Mesenchymal stem cell (in vitro differentiated cells and primary cell): ENCODE measurements at regions not wholly inside any gene's neighbourhood (a gene's known extent, or its start where the extent isn't known, plus 50 kb on each side); places are given as distances from the start of the nearest gene placed in this dataset.

ENCODE experiments used
- DNase-seq: peaks from one replicate; pipeline ENCODE4 v3.0.0-alpha.2; 2013
- H2AFZ ChIP-seq: one replicate; pipeline ENCODE4 v1.6.1; 2013; ENCODE audit warnings: low read depth, mild to moderate bottlenecking, control low read depth, inconsistent platforms, low read length, moderate library complexity
- H2AK5ac ChIP-seq: 2 replicates; pipeline ENCODE4 v1.6.1; 2013; ENCODE audit warnings: low read length, moderate library complexity, mild to moderate bottlenecking, inconsistent platforms; ENCODE audit not compliant: severe bottlenecking
- H2BK120ac ChIP-seq: one replicate; pipeline ENCODE4 v1.6.1; 2013; ENCODE audit warnings: low read depth, mild to moderate bottlenecking, inconsistent platforms, low read length, moderate library complexity
- H2BK12ac ChIP-seq, 2 experiments: one replicate each; pipeline ENCODE4 v1.6.1; 2013; ENCODE audit warnings: inconsistent platforms in 2 of 2, low read length in 2 of 2, mild to moderate bottlenecking in 2 of 2, moderate library complexity in 2 of 2, control low read depth in 1 of 2
- H2BK15ac ChIP-seq: one replicate; pipeline ENCODE4 v1.6.1; 2013; ENCODE audit warnings: mild to moderate bottlenecking, low read depth, inconsistent platforms; ENCODE audit not compliant: poor library complexity, severe bottlenecking
- H2BK5ac ChIP-seq: 2 replicates; pipeline ENCODE4 v1.6.1; 2013; ENCODE audit warnings: low read depth, mild to moderate bottlenecking, low read length, control low read depth, inconsistent platforms; ENCODE audit not compliant: poor library complexity, severe bottlenecking
- H3K14ac ChIP-seq, 2 experiments: one replicate each; pipeline ENCODE4 v1.6.1; 2013; ENCODE audit warnings: inconsistent platforms in 2 of 2, low read length in 2 of 2, control low read depth in 1 of 2, mild to moderate bottlenecking in 1 of 2, moderate library complexity in 1 of 2
- H3K18ac ChIP-seq, 2 experiments: one replicate each; pipeline ENCODE4 v1.6.1; 2013; ENCODE audit warnings: inconsistent platforms in 2 of 2, low read length in 2 of 2, control low read depth in 1 of 2, low read depth in 1 of 2, mild to moderate bottlenecking in 1 of 2
- H3K23ac ChIP-seq, 2 experiments: one replicate each; pipeline ENCODE4 v1.6.1; 2013; ENCODE audit warnings: inconsistent platforms in 2 of 2, low read length in 2 of 2, mild to moderate bottlenecking in 2 of 2, moderate library complexity in 2 of 2, control low read depth in 1 of 2
- H3K27ac ChIP-seq: 2 replicates; pipeline ENCODE4 v1.5.1; 2013; ENCODE audit warnings: mild to moderate bottlenecking, moderate library complexity, low read length, control low read depth, inconsistent platforms; ENCODE audit not compliant: poor library complexity, severe bottlenecking
- H3K27me3 ChIP-seq, 2 experiments: 2 replicates each; pipeline versions ENCODE4 v1.6.1 to v1.7.0; 2013; ENCODE audit warnings: low read length in 2 of 2, mild to moderate bottlenecking in 2 of 2, moderate library complexity in 2 of 2, control low read depth in 1 of 2, inconsistent platforms in 1 of 2; ENCODE audit not compliant: control insufficient read depth in 1 of 2, insufficient read depth in 1 of 2
- H3K36me3 ChIP-seq, 2 experiments: 2 replicates each; pipeline versions ENCODE4 v1.6.1 to v1.7.0; 2013; ENCODE audit warnings: low read length in 2 of 2, control low read depth in 1 of 2, inconsistent platforms in 1 of 2, low read depth in 1 of 2, mild to moderate bottlenecking in 1 of 2; ENCODE audit not compliant: insufficient read depth in 2 of 2, control insufficient read depth in 1 of 2
- H3K4ac ChIP-seq, 2 experiments: one replicate each; pipeline ENCODE4 v1.6.1; 2013; ENCODE audit warnings: inconsistent platforms in 2 of 2, low read length in 2 of 2, mild to moderate bottlenecking in 2 of 2, moderate library complexity in 2 of 2, control low read depth in 1 of 2, low read depth in 1 of 2
- H3K4me1 ChIP-seq: 2 replicates; pipeline ENCODE4 v1.6.1; 2013; ENCODE audit warnings: low read depth, low read length, control low read depth; ENCODE audit not compliant: control insufficient read depth, insufficient read depth
- H3K4me2 ChIP-seq: 2 replicates; pipeline ENCODE4 v1.6.1; 2013; ENCODE audit warnings: low read length, mild to moderate bottlenecking, inconsistent platforms; ENCODE audit not compliant: poor library complexity, severe bottlenecking
- H3K4me3 ChIP-seq, 2 experiments: 2 replicates each; pipeline versions ENCODE4 v1.5.1 to v1.7.0; 2013; ENCODE audit warnings: low read length in 2 of 2, mild to moderate bottlenecking in 2 of 2, control low read depth in 1 of 2, low read depth in 1 of 2; ENCODE audit not compliant: insufficient read depth in 1 of 2
- H3K79me1 ChIP-seq: replicated peaks from 2 replicates; pipeline ENCODE4 v1.6.1; 2013; ENCODE audit warnings: mild to moderate bottlenecking, control low read depth, low read length, inconsistent platforms; ENCODE audit not compliant: poor library complexity, severe bottlenecking
- H3K9ac ChIP-seq: 2 replicates; pipeline ENCODE4 v1.7.0; 2013; ENCODE audit warnings: mild to moderate bottlenecking, low read length, moderate library complexity
- H3K9me3 ChIP-seq: 2 replicates; pipeline ENCODE4 v1.7.0; 2013; ENCODE audit warnings: mild to moderate bottlenecking, low read length; ENCODE audit not compliant: control insufficient read depth
- H4K8ac ChIP-seq: one replicate; pipeline ENCODE4 v1.6.1; 2013; ENCODE audit warnings: inconsistent platforms, mild to moderate bottlenecking, low read length, moderate library complexity
- H4K91ac ChIP-seq: one replicate; pipeline ENCODE4 v1.6.1; 2013; ENCODE audit warnings: mild to moderate bottlenecking, low read length, inconsistent platforms
- WGBS: methylation state at CpG from one replicate; pipeline ENCODE4 v1.1.7; 2013; ENCODE audit warnings: mixed read lengths; 5-methylcytosine and 5-hydroxymethylcytosine counted together

DNA sequence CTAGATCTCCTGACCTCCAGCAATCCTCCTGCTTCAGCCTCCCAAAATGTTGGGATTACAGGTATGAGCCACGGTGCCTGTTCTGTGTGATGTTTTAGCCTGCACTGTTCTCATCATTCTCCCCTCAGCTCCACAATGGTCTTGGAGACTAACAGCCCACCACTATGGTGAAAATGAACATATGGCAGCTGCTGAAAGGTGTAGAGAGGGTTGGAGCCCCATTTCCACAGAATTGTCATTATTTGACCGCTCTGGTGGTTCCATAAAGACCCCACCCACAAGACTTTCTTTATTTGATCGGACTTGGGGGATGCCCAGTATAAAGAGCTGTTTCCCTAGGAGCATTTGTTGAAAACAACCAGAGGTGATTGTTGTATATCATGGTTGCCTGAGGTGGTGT is 67.9 kb upstream of the SEPTIN5 start:
- H3K79me1 ChIP-seq, result no peaks in the 10 kb centered on the region

DNA sequence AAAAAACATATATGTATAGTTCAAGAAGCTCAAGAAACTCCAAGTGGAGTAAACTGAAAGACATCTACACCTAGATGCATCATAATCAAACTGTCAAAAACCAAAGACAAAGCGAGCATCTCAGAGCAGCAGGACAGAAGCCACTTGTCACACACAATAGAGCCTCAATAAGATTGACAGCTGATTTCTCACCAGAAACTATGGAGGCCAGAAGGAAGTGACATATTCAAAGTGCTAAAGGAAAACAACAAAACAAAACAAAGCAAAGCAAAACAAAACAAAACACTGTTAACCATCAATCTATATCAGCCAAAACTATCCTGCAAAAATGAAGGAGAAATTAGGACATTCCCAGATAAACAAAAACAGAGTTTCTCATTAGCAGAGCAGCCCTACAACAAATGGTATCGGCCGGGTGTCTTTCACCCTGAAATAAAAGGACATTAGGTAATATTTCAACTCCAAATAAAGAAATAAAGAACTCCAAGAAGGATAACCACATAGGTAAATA is 65.8 kb upstream of the SEPTIN5 start:
- Histone ChIP-seq H3K9me3 (peaks cover 32% of the 10 kb centered on the region), H3K4ac (no peak overlapping the region), H3K18ac (no peak overlapping the region), H3K79me1 (no peaks in the 10 kb centered on the region), H3K14ac (no peak overlapping the region), H2AFZ (no peak overlapping the region), H2AK5ac (no peak overlapping the region), H3K9ac (no peak overlapping the region), H3K36me3 (no peaks in the 10 kb centered on the region), H3K4me3 (no peak overlapping the region), H3K27ac (no peak overlapping the region), H4K91ac (no peak overlapping the region), H3K4me1 (no peaks in the 10 kb centered on the region), H3K4me2 (no peak overlapping the region), H2BK5ac (no peak overlapping the region), H2BK15ac (no peak overlapping the region), H4K8ac (no peak overlapping the region), H2BK120ac (no peak overlapping the region), H3K27me3 (peaks cover 7 to 24% of the 10 kb centered on the region in 2 experiments), H3K23ac (no peak overlapping the region), H2BK12ac (no peak overlapping the region)
- 69% methylated on average over 1 of the region's 3 CpGs for WGBS
- peak; percentile 19 for DNase-seq

More for the DNA sequence above, 67.9 kb upstream of the SEPTIN5 start:
- Histone ChIP-seq H2BK12ac (no peak overlapping the region), H3K27me3 (peaks cover 13 to 31% of the 10 kb centered on the region in 2 experiments), H3K27ac (no peak overlapping the region), H3K9ac (no peak overlapping the region), H2BK15ac (no peak overlapping the region), H2AFZ (no peak overlapping the region), H3K9me3 (peaks cover 32% of the 10 kb centered on the region), H3K23ac (no peak overlapping the region), H3K36me3 (no peaks in the 10 kb centered on the region), H2AK5ac (no peak overlapping the region), H3K4me1 (peaks cover 3% of the 10 kb centered on the region), H4K8ac (no peak overlapping the region), H3K4ac (no peak overlapping the region), H2BK5ac (no peak overlapping the region), H3K4me2 (no peak overlapping the region), H4K91ac (no peak overlapping the region), H3K14ac (no peak overlapping the region), H3K18ac (no peak overlapping the region), H2BK120ac (no peak overlapping the region), H3K4me3 (no peak overlapping the region)
- WGBS, result 68% methylated on average over 3 of the region's 3 CpGs
- no peak for DNase-seq

DNA sequence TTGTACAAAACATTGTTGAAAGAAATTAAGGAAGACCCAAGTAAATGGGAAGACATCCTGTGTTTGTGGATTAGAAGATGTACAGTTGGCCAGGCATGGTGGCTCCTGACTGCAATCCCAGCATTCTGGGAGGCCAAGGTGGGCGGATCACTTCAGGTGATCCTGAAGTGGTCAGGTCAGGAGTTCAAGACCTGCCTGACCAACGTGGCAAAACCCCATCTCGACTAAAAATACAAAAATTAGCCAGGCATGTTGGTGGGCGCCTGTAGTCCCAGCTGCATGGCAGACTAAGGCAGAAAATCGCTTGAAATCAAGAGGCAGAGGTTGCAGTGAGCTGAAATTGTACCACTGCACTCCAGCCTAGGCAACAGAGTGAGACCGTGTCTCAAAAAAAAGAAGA is 62.0 kb upstream of the SEPTIN5 start:
- Histone ChIP-seq H3K27ac (no peak overlapping the region), H2AK5ac (no peak overlapping the region), H4K8ac (no peak overlapping the region), H3K18ac (no peak overlapping the region), H3K79me1 (no peaks in the 10 kb centered on the region), H3K4me1 (no peaks in the 10 kb centered on the region), H3K4me2 (no peak overlapping the region), H3K9me3 (peaks cover 22% of the 10 kb centered on the region), H2BK12ac (no peak overlapping the region), H3K14ac (no peak overlapping the region), H3K4ac (no peak overlapping the region), H2AFZ (no peak overlapping the region), H3K4me3 (no peak overlapping the region), H3K27me3 (peaks cover 3 to 10% of the 10 kb centered on the region in 2 experiments), H4K91ac (no peak overlapping the region), H2BK120ac (no peak overlapping the region), H3K36me3 (peaks cover 0 to 4% of the 10 kb centered on the region in 2 experiments), H2BK15ac (no peak overlapping the region), H3K9ac (no peak overlapping the region), H2BK5ac (no peak overlapping the region), H3K23ac (no peak overlapping the region)
- DNase-seq, result no peak
- WGBS, result 47% methylated on average over 6 of the region's 6 CpGs

DNA sequence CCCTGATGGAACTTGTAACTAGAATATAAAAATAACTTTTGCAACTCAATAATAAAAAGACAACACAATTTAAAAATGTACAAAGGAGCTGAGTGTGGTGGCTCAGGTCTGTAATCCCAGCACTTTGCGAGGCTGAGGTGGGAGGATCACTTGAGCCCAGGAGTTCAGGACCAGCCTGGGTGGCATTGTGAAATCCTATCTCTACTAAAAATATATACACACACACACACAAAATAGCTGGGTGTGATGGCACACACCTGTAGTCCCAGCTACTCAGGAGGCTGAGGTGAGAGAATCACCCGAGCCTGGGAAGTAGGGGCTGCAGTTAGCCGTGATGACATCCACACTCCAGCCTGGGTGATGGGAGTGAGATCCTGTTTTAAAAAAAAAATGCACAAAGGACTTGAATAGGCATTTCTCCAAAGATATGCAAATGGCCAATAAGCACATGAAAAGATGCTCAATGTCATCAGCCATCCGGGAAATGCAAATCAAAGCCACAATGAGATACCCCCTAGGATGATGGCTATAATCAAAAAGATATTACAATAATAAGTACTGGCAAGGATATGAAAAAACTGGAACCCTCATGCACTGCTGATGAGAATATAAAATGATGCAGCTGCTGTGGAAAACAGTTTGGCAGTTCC is 59.8 kb upstream of the SEPTIN5 start:
- Histone ChIP-seq H2AK5ac (no peak overlapping the region), H3K9me3 (peaks cover 6% of the 10 kb centered on the region), H3K14ac (no peak overlapping the region), H3K27me3 (peaks cover 3 to 10% of the 10 kb centered on the region in 2 experiments), H3K79me1 (no peaks in the 10 kb centered on the region), H3K4me3 (no peak overlapping the region), H4K91ac (no peak overlapping the region), H3K36me3 (peaks cover 0 to 4% of the 10 kb centered on the region in 2 experiments), H3K18ac (no peak overlapping the region), H3K27ac (no peak overlapping the region), H3K4me1 (no peaks in the 10 kb centered on the region), H2BK12ac (no peak overlapping the region), H3K4ac (no peak overlapping the region), H2AFZ (no peak overlapping the region), H3K4me2 (no peak overlapping the region), H3K23ac (no peak overlapping the region), H4K8ac (no peak overlapping the region), H3K9ac (no peak overlapping the region), H2BK5ac (no peak overlapping the region), H2BK15ac (no peak overlapping the region), H2BK120ac (no peak overlapping the region)
- DNase-seq, result no peak
- 47% methylated on average over 3 of the region's 4 CpGs for WGBS
